Esophagus squamous epithelium (tissue), 4 donors: ENCODE measurements at regions not wholly inside any gene's neighbourhood (a gene's known extent, or its start where the extent isn't known, plus 50 kb on each side); places are given as distances from the start of the nearest gene placed in this dataset.

ENCODE experiments used
- CTCF ChIP-seq, 6 experiments: fragments of 450-650 bp in 4 of 6; fragments of 200-600 bp in 2 of 6; sonication (generic) in 2 of 6; IDR thresholded peaks; one replicate each; pipeline ENCODE4 v1.5.1; 2016 to 2019; ENCODE audit warnings: antibody characterized with exemption in 6 of 6, mild to moderate bottlenecking in 4 of 6, moderate library complexity in 4 of 6
- POLR2A ChIP-seq, 4 donors: fragments of 450-650 bp; IDR thresholded peaks; one replicate each; pipeline ENCODE4 v1.6.1; 2017; ENCODE audit warnings: antibody characterized with exemption in 4 of 4, mild to moderate bottlenecking in 4 of 4, moderate library complexity in 3 of 4

GRCh38 chr21:41662761-41663160 is 104.1 kb downstream of the RIPK4 start:
- TF ChIP-seq CTCF (IDR thresholded peaks at IDR 0.05) (no peak), POLR2A (IDR thresholded peaks at IDR 0.05) (no peak)
